Brain microvascular endothelial cell (primary cell): ENCODE measurements at regions not wholly inside any gene's neighbourhood (a gene's known extent, or its start where the extent isn't known, plus 50 kb on each side); places are given as distances from the start of the nearest gene placed in this dataset.

Source experiments
- DNase-seq: peaks from one replicate; pipeline ENCODE4 v3.0.0-alpha.2; 2020
- H3K27ac ChIP-seq: fragments of 250-450 bp; sonication (Bioruptor Pico); 2 replicates; pipeline ENCODE4 v1.5.1; 2020; ENCODE audit warnings: mild to moderate bottlenecking, moderate library complexity
- H3K27me3 ChIP-seq: fragments of 250-450 bp; sonication (Bioruptor Pico); replicated peaks from 2 replicates; pipeline ENCODE4 v1.5.1; 2020; ENCODE audit warnings: mild to moderate bottlenecking
- H3K36me3 ChIP-seq: fragments of 250-450 bp; sonication (Bioruptor Pico); replicated peaks from 2 replicates; pipeline ENCODE4 v1.5.1; 2020; ENCODE audit warnings: mild to moderate bottlenecking
- H3K4me3 ChIP-seq: 2 replicates; pipeline ENCODE4 v1.5.1; 2011; ENCODE audit warnings: low read depth, mild to moderate bottlenecking, control low read depth, low read length, moderate library complexity
- in situ Hi-C: cut with HindIII; loops from 2 replicates; pipeline ENCODE4 v1.10.0; 2017; ENCODE audit warnings: low sequenced_read_pairs, low pct_ligation_motif_present
- TF ChIP-seq, protein P1 (sequence below): IDR thresholded peaks from 2 replicates; pipeline ENCODE4 v1.5.1; 2011; ENCODE audit warnings: low read depth, mild to moderate bottlenecking, moderate library complexity, low read length, control low read depth, inconsistent platforms; ENCODE audit errors: missing control alignments

DNA sequence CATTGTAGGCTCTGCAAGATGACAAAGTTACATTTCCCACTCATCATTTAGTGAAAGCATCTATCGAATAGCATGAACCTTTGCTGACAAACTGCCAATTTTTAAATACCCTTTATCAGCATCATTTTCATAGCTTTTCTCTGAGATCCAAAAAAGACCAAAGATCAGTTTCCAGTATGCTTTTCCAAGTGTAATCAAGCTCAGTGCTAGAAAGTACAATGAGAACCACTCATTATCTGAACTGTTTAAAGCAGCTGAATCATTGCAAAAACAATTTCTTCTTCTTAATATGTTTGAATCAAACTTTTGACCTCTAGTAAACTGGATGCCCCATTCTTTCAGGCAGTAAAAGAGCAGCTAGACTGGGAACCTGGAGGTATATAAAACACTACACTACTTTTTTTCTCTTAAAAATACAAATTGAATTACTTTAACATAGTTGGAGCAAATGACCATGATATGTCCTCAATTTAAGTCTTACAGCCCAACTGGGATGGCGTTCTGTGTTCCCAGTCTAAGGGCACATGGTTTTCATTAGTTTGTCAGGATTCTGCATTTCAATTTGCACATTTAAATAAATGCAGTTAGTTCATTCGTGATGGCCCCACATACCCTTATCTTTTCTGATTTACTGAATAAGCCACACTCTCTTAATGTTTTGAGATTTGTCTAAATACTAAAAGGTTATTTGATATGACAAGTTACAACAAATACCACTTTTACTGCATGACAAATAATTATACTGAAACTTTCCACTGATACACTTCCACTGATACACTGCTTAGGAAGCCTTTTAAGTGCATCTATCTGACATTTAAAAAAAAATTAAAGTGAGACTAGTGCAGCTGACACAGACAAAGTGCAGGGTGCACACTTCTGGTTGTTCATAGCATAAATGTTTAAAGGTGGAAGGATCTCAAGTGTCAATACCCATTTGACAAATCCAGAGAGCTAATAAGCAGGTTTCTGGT is 146.0 kb upstream of the FRMD4B start:
- TF ChIP-seq, protein P1, sequence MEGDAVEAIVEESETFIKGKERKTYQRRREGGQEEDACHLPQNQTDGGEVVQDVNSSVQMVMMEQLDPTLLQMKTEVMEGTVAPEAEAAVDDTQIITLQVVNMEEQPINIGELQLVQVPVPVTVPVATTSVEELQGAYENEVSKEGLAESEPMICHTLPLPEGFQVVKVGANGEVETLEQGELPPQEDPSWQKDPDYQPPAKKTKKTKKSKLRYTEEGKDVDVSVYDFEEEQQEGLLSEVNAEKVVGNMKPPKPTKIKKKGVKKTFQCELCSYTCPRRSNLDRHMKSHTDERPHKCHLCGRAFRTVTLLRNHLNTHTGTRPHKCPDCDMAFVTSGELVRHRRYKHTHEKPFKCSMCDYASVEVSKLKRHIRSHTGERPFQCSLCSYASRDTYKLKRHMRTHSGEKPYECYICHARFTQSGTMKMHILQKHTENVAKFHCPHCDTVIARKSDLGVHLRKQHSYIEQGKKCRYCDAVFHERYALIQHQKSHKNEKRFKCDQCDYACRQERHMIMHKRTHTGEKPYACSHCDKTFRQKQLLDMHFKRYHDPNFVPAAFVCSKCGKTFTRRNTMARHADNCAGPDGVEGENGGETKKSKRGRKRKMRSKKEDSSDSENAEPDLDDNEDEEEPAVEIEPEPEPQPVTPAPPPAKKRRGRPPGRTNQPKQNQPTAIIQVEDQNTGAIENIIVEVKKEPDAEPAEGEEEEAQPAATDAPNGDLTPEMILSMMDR: no peak
- in situ Hi-C loops: no loop called here
- Histone ChIP-seq H3K27ac (no peak overlapping the region), H3K36me3 (no peaks in the 10 kb centered on the region), H3K27me3 (no peaks in the 10 kb centered on the region), H3K4me3 (no peak overlapping the region)
- DNase-seq: no peak

DNA sequence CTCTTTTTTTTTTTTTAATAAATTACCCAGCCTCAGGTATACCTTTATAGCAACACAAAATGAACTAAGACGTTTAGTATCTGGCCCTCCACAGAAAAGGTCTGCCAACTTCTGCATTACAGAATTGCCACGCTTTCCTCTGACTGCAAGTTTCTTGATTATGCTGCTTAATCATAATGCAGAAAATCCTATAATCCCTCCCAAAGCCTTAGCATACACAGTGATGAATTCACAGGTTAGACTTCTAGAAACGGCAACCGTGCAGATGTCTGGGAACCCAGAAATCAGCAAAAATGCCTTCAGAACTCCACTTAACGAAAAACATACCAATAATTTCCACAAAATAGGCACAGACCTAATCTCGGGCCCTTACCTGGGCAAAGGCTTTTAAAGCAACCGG is 144.7 kb upstream of the FRMD4B start:
- in situ Hi-C loops: no loop called here
- Histone ChIP-seq H3K4me3 (no peak overlapping the region), H3K27ac (no peak overlapping the region), H3K36me3 (no peaks in the 10 kb centered on the region), H3K27me3 (no peaks in the 10 kb centered on the region)
- DNase-seq: no peak
- TF ChIP-seq, protein P1: no peak

DNA sequence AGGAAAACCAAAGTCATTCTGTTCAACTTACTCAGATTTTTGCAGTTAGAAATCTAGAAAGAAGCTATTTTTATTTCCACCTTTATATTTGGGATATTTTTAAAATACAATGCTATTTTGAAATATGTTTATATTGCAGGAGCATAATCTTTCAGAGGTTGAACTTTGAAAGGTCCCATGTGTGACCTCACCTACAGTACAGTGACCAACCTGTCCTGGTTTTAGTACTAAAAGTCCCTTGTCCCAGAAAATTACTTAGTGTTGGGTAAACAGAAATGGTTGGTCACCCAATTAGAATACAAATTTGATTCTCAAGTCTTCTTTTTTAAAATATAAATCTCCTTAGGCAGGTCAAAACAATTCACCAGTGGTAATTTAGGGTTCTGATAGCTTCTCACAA is 141.6 kb upstream of the FRMD4B start:
- Histone ChIP-seq H3K27me3 (no peaks in the 10 kb centered on the region), H3K36me3 (no peaks in the 10 kb centered on the region), H3K27ac (no peak overlapping the region), H3K4me3 (no peak overlapping the region)
- in situ Hi-C loops: no loop called here
- TF ChIP-seq, protein P1: no peak
- DNase-seq: no peak

DNA sequence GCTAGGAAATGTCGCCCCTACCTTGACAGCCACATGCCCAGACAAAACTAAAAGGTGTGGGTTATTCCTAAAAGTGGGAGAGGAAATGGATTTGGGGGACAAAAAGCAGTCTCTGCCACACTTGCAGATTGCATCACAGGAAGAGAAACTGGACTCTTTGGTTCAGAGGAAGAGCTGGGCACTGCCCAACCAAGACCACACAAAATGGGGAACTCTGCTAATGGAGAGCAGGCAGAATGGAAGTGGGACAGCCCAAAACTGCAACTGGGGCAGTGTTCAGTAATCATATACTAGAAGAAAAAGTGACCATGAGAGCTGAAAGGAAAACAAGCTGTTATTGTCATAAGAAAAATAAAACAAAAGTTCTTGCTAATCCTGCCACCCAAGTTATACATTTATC is 138.9 kb upstream of the FRMD4B start:
- TF ChIP-seq, protein P1: no peak
- Histone ChIP-seq H3K4me3 (no peak overlapping the region), H3K27me3 (no peaks in the 10 kb centered on the region), H3K27ac (no peak overlapping the region), H3K36me3 (no peaks in the 10 kb centered on the region)
- DNase-seq: no peak
- in situ Hi-C loops: no loop called here

DNA sequence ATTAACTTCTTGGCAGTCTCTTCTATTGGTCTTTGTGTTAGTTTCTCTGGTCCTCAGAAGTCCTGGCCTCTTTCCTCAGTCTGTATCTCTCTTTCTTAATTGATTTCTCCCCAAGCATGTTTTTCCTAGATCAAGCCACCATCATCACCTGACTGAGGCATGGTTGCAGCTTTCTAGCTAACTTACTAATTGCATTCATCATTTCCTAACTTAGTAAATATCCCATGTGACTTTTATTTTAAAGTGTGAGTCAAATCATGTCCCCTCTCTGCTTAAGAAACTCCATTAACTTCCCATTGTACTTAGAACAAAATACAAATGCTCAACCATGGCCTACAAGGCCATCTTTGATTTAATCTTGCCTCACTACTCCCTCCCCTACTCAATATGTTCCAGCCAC is 135.4 kb upstream of the FRMD4B start:
- Histone ChIP-seq H3K27me3 (no peaks in the 10 kb centered on the region), H3K27ac (no peak overlapping the region), H3K36me3 (no peaks in the 10 kb centered on the region), H3K4me3 (no peak overlapping the region)
- TF ChIP-seq, protein P1: no peak
- in situ Hi-C loops: no loop called here
- no peak for DNase-seq
